ENCODE measurements at regions not wholly inside any gene's neighbourhood (a gene's known extent, or its start where the extent isn't known, plus 50 kb on each side); places are given as distances from the start of the nearest gene placed in this dataset.
A peak's percentile ranks its signal among the peaks of the same experiment; 100 is the strongest.

DNA sequence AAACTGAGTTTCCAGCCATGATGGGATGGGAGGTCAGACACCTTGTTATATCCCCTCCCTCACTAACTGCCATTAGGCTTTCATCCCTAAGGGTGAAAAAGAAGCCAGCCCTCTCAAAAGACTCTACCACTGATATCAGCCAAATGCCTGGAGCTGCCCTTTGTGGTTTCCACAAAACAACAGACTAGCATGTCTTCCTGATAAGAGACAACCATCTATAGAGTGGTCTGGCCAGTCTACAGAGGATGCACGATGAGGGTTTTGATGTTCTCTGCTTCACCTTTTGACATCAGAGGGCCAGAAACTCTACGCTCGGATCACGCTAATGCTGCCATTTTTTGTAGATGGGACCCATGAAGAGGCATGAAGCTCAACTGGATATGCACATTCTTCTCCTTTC, 61.7 kb upstream of the ARHGAP18 start:
- no peak overlapping the region for H3K27ac ChIP-seq
- no peak for DNase-seq (ENCODE audit: low read depth in 1 of 2, low spot score in 1 of 2)
- TF ChIP-seq CTCF (IDR thresholded peaks at IDR 0.05; ENCODE audit: low read depth, low read length) = no peak

DNA sequence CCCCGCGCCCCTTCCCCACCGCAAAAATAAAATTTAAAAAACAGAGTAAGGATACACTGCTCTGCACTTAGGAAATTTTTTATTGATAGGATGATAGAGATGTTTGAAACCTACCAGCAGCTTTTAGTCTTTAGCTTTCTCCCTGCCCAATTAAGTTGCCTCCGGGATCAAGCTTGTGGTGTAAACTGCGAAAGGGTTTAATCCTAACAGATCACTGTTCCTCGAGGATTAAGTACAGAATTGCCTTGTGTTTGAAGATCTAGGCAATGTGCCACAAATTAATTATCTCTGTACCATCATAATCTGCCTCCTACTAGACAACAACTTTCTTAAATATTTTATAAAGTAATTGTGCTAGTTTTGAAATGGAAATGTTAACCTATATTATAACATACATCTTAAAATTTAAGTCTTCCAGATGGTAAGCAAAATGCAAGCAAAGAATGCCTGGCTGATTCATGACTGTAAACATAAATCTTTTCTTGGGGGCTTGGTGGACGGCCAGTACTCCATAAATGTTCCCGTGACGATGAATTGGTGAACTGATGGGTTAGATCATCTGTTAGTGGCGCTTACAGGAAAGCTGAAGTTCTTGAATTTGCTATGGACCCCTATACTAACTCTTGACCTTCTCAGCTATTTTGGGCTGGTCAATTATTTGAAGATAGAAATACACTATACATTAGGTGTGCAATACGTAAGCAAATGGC, 58.0 kb upstream of the ARHGAP18 start:
- no peak overlapping the region for H3K27ac ChIP-seq
- H3K36me3 ChIP-seq = no peaks in the 10 kb centered on the region
- H3K4me1 ChIP-seq (ENCODE audit: low read depth) = no peaks in the 10 kb centered on the region
- H3K9me3 ChIP-seq (ENCODE audit: low read depth) = no peaks in the 10 kb centered on the region
- peaks cover 38% of the 10 kb centered on the region for H3K27me3 ChIP-seq
- DNase-seq (ENCODE audit: low read depth in 1 of 2, low spot score in 1 of 2) = no peak
- peak overlapping the region; percentile 18 for H3K4me3 ChIP-seq
- TF ChIP-seq CTCF (IDR thresholded peaks at IDR 0.05; ENCODE audit: low read depth, low read length) = no peak

More for the DNA sequence above, 61.7 kb upstream of the ARHGAP18 start:
- H3K4me3 ChIP-seq = no peak overlapping the region
- H3K36me3 ChIP-seq = no peaks in the 10 kb centered on the region
- peaks cover 14% of the 10 kb centered on the region for H3K27me3 ChIP-seq
- no peaks in the 10 kb centered on the region for H3K9me3 ChIP-seq (ENCODE audit: low read depth)
- H3K4me1 ChIP-seq (ENCODE audit: low read depth) = no peaks in the 10 kb centered on the region

DNA sequence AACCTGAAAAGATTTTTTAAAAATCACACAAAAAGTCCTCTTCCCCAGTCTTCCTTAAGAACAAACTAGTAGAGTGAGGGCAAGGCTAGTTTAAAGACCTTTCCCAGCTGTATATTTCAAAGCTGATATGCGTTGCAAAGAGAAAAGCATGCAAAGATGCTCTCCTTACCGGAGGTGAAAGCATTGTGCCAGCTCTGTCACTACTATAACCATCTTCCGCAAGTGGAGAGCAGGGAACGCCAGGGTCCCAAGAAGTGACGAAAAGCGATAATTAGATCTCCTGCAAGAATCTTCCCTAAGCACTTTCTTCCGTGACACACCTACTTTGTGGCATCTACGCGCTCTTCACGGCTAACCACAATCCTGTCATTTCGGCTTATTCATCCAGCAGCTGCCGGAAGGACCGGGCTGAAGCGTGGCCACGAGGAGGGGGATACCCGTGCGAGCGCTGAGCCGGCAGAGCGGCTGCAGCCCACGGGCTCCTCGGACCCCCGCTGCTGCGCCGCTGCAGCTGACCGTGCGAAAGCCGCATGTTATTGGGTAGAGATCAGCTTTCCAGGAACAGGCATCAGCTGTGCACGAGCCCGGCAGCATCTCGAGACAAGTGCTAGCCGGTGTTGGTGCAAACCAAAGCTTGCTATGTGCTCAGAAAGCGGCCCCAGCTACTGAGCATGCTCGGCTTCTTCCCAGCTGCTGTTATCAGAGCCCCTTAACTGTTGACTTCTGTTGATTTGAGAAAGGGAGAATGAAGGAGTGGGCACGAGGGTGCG, 57.2 kb upstream of the ARHGAP18 start:
- no peaks in the 10 kb centered on the region for H3K36me3 ChIP-seq
- no peaks in the 10 kb centered on the region for H3K4me1 ChIP-seq (ENCODE audit: low read depth)
- H3K27ac ChIP-seq = no peak overlapping the region
- peak; percentile 57 to 82 for DNase-seq (ENCODE audit: low read depth in 1 of 2, low spot score in 1 of 2)
- no peak for TF ChIP-seq CTCF (IDR thresholded peaks at IDR 0.05; ENCODE audit: low read depth, low read length)
- H3K27me3 ChIP-seq = peaks cover 38% of the 10 kb centered on the region
- peak overlapping the region; percentile 18 for H3K4me3 ChIP-seq
- H3K9me3 ChIP-seq (ENCODE audit: low read depth) = no peaks in the 10 kb centered on the region

- H3K27me3 ChIP-seq = peaks cover 38% of the 10 kb centered on the region
- no peak overlapping the region for H3K4me3 ChIP-seq
- H3K36me3 ChIP-seq = no peaks in the 10 kb centered on the region
- H3K4me1 ChIP-seq (ENCODE audit: low read depth) = no peaks in the 10 kb centered on the region
- no peak for DNase-seq (ENCODE audit: low read depth in 1 of 2, low spot score in 1 of 2)
- no peaks in the 10 kb centered on the region for H3K9me3 ChIP-seq (ENCODE audit: low read depth)
- no peak overlapping the region for H3K27ac ChIP-seq
- no peak for TF ChIP-seq CTCF (IDR thresholded peaks at IDR 0.05; ENCODE audit: low read depth, low read length)
These were observed 54.9 kb upstream of the ARHGAP18 start for GRCh38 chr6:129764761-129765407.

DNA sequence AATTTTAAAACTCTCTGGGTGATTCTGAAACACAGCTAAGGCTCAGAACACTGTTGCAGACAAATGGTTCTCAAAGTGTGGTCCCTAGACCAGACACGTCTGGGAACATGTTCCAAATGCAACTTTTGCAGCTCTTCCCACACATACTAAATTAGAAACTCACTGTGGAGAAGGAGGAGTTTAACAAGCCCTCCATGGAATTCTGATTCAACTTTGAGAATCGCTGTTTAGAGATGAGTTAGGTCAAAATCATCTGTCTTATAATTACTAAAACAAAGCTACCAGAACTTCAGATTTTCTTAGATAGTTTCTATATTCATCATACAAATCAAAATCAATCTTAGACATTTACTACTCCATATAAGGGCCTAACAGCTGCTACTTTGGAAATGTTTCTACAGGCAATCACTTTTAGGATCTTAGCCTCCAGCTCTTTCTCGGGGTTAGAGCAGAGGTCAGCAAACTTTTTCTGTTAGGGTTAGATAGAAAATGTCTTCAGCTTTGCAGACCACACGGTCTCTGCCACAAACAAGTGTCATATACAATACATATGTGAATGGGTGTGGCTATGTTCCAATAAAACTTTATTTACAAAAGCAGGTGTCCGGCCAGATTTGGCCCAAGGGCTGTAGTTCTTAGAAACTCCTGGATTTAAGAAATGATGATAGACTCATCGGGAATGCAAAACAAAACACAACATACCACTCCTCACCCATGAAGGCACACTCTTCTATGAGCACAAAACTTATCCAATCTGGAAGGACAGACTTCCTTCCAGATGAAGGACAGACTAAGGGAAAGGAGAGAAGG, 50.0 kb upstream of the ARHGAP18 start:
- no peak overlapping the region for H3K4me3 ChIP-seq
- no peak for DNase-seq (ENCODE audit: low read depth in 1 of 2, low spot score in 1 of 2)
- TF ChIP-seq CTCF (IDR thresholded peaks at IDR 0.05; ENCODE audit: low read depth, low read length) = no peak
- H3K9me3 ChIP-seq (ENCODE audit: low read depth) = no peaks in the 10 kb centered on the region
- H3K4me1 ChIP-seq (ENCODE audit: low read depth) = no peaks in the 10 kb centered on the region
- no peak overlapping the region for H3K27ac ChIP-seq
- H3K27me3 ChIP-seq = peaks cover 8% of the 10 kb centered on the region
- H3K36me3 ChIP-seq = no peaks in the 10 kb centered on the region
